A549 (cell line): ENCODE measurements at regions not wholly inside any gene's neighbourhood (a gene's known extent, or its start where the extent isn't known, plus 50 kb on each side); places are given as distances from the start of the nearest gene placed in this dataset.
A peak's percentile ranks its signal among the peaks of the same experiment; 100 is the strongest.

Experiments used
- ATAC-seq, 2 experiments: fragments of 200-7000 bp in 1 of 2; fragments of >200 bp in 1 of 2; cut with Nextera tagmentation in 1 of 2; cut with Tn5 transposase in 1 of 2; 3 replicates each; pipeline versions ENCODE4 v1.8.0 to v1.9.1; 2018 to 2020; ENCODE audit warnings: mild to moderate bottlenecking in 1 of 2, moderate library complexity in 1 of 2
- CTCF ChIA-PET: fragments of 300-600 bp; sonication (Branson Sonifier 250); formaldehyde crosslinking; extraction: SDS; loops from one replicate; lab custom pipeline; 2021; ENCODE audit warnings: antibody characterized with exemption, inconsistent platforms; lab: Yijun Ruan, JAX
- POLR2A ChIA-PET: fragments of 350-600 bp; formaldehyde crosslinking; extraction: SDS; loops from one replicate; lab custom pipeline; 2021; ENCODE audit warnings: antibody characterized with exemption, inconsistent platforms; lab: Yijun Ruan, JAX
- DNase-seq, 2 experiments: peaks; one replicate each; pipeline versions ENCODE4 v3.0.0 to v3.0.0-alpha.2; 2011 to 2016; ENCODE audit warnings: low read depth in 1 of 2, low spot score in 1 of 2
- FAIRE-seq: peaks from 2 replicates; lab custom pipeline; 2011; peaks lifted over from hg19 to GRCh38; lab: Jason Lieb, UNC
- H3K27ac ChIP-seq, 2 experiments: fragments of >200 bp; sonication (Bioruptor Twin); formaldehyde crosslinking; 3 replicates each; pipeline ENCODE4 v1.5.1; 2016 to 2017
- H3K4me1 ChIP-seq: fragments of >200 bp; sonication (Bioruptor Twin); formaldehyde crosslinking; 3 replicates; pipeline ENCODE4 v1.6.1; 2016
- H3K4me2 ChIP-seq: fragments of >200 bp; sonication (Bioruptor Twin); formaldehyde crosslinking; 3 replicates; pipeline ENCODE4 v1.6.1; 2016
- H3K4me3 ChIP-seq: fragments of >200 bp; sonication (Bioruptor Twin); formaldehyde crosslinking; 3 replicates; pipeline ENCODE4 v1.5.1; 2016
- H3K9me3 ChIP-seq: fragments of >200 bp; sonication (Bioruptor Twin); formaldehyde crosslinking; 3 replicates; pipeline ENCODE4 v1.6.1; 2016
- CBX8 ChIP-seq: fragments of 200-600 bp; sonication (generic); IDR thresholded peaks from 2 replicates; pipeline ENCODE4 v1.6.1; 2016
- CEBPB ChIP-seq, 2 experiments: fragments of >200 bp in 1 of 2; sonication (Bioruptor Twin) in 1 of 2; formaldehyde crosslinking in 1 of 2; IDR thresholded peaks; 2 replicates each; pipeline ENCODE4 v1.6.1; 2012 to 2016
- CHD2 ChIP-seq: fragments of 150-350 bp; IDR thresholded peaks from 2 replicates; pipeline ENCODE4 v1.6.1; 2014; ENCODE audit warnings: low read length; ENCODE audit not compliant: partially characterized antibody
- MAFK ChIP-seq: fragments of 450-650 bp; IDR thresholded peaks from 2 replicates; pipeline ENCODE4 v1.6.1; 2014; ENCODE audit not compliant: partially characterized antibody
- NPAS2 ChIP-seq: fragments of 250-450 bp; sonication (Bioruptor Pico); IDR thresholded peaks from 2 replicates; pipeline ENCODE4 v1.8.0; 2022; ENCODE audit warnings: mild to moderate bottlenecking, moderate library complexity, borderline replicate concordance
- RAD21 ChIP-seq, 2 experiments: fragments of >200 bp in 1 of 2; sonication (Bioruptor Twin) in 1 of 2; formaldehyde crosslinking in 1 of 2; IDR thresholded peaks in 1 of 2; conservative IDR thresholded peaks in 1 of 2; 2 replicates in 1 of 2; 3 replicates in 1 of 2; pipeline ENCODE4 v1.6.1; 2012 to 2018; ENCODE audit warnings: inconsistent platforms in 1 of 2
- RFX5 ChIP-seq: fragments of 450-650 bp; IDR thresholded peaks from 2 replicates; pipeline ENCODE4 v1.7.1; 2014; ENCODE audit warnings: antibody characterized with exemption, mild to moderate bottlenecking, moderate library complexity
- SMC3 ChIP-seq: fragments of >200 bp; sonication (Bioruptor Twin); formaldehyde crosslinking; IDR thresholded peaks from 3 replicates; pipeline ENCODE4 v1.6.1; 2018; ENCODE audit warnings: inconsistent platforms
- TP53 ChIP-seq: fragments of 250-450 bp; sonication (Bioruptor Pico); IDR thresholded peaks from 2 replicates; pipeline ENCODE4 v1.5.0; 2021; ENCODE audit warnings: mild to moderate bottlenecking, moderate library complexity
- ZC3H11A ChIP-seq: fragments of 450-650 bp; IDR thresholded peaks from 2 replicates; pipeline ENCODE4 v1.6.1; 2014; ENCODE audit warnings: antibody characterized with exemption, mild to moderate bottlenecking
- ZFP36 ChIP-seq: fragments of 450-650 bp; IDR thresholded peaks from 2 replicates; pipeline ENCODE4 v1.6.1; 2014; ENCODE audit warnings: borderline replicate concordance; ENCODE audit not compliant: partially characterized antibody
- WGBS: methylation state at CpG from one replicate; pipeline ENCODE4 v1.1.6; 2017; ENCODE audit errors: missing lambda C conversion rate; 5-methylcytosine and 5-hydroxymethylcytosine counted together
- TF ChIP-seq, protein P1 (sequence below): fragments of 150-350 bp; IDR thresholded peaks from 2 replicates; pipeline ENCODE4 v1.6.1; 2014; ENCODE audit warnings: low read depth, mild to moderate bottlenecking, low read length
- TF ChIP-seq, protein P2 (sequence below): IDR thresholded peaks from 2 replicates; pipeline ENCODE4 v1.6.1; 2012; ENCODE audit warnings: low read depth, borderline replicate concordance
- TF ChIP-seq, protein P3 (sequence below): fragments of 250-450 bp; sonication (Bioruptor Pico); IDR thresholded peaks from 2 replicates; pipeline ENCODE4 v1.5.0; 2021; ENCODE audit warnings: mild to moderate bottlenecking, moderate library complexity, borderline replicate concordance
- TF ChIP-seq, protein P4 (sequence below): fragments of 200-600 bp; sonication (generic); IDR thresholded peaks from 2 replicates; pipeline ENCODE4 v1.6.1; 2016; ENCODE audit warnings: antibody characterized with exemption, mild to moderate bottlenecking, moderate library complexity

DNA sequence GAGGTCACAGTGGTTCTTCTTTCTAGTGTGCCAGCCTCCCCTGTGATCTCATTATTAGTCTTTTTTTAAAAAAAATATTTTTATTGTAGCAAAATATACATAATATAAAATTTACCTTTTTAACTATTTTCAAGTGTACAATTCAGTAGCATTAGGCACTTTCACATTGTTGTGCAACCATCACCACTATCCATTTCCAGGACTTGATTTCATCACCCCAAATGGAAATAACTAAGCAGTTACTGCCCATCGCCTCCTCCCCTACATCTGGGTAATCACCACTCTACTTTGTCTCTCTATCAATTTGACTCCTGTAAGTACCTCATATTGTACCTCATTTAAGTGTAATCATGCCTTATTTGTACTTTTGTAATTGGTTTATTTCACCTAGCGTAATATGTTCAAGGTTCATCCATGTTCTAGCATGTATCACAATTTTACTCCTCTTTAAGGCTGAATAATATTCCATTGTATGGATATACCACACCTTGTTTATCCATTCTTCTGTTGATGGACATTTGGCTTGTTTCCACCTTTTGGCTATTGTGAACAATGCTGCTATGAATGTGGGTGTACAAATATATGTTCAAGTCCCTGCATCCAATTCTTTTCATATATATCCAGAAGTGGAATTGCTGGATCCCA is 68.6 kb upstream of the FYN start:
- ATAC-seq = no peak
- DNase-seq = no peak
- Histone ChIP-seq H3K4me3 (no peak overlapping the region), H3K9me3 (no peaks in the 10 kb centered on the region; the same call in 2 of the 3 replicates), H3K4me1 (no peaks in the 10 kb centered on the region), H3K4me2 (no peak overlapping the region), H3K27ac (no peak overlapping the region)
- no peak for FAIRE-seq
- ChIA-PET POLR2A (no interaction called here), CTCF (no interaction called here)
- TF ChIP-seq, protein P1, sequence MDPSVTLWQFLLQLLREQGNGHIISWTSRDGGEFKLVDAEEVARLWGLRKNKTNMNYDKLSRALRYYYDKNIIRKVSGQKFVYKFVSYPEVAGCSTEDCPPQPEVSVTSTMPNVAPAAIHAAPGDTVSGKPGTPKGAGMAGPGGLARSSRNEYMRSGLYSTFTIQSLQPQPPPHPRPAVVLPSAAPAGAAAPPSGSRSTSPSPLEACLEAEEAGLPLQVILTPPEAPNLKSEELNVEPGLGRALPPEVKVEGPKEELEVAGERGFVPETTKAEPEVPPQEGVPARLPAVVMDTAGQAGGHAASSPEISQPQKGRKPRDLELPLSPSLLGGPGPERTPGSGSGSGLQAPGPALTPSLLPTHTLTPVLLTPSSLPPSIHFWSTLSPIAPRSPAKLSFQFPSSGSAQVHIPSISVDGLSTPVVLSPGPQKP = no peak
- TF ChIP-seq, protein P2, sequence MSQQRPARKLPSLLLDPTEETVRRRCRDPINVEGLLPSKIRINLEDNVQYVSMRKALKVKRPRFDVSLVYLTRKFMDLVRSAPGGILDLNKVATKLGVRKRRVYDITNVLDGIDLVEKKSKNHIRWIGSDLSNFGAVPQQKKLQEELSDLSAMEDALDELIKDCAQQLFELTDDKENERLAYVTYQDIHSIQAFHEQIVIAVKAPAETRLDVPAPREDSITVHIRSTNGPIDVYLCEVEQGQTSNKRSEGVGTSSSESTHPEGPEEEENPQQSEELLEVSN = no peak
- TF ChIP-seq RAD21 (conservative IDR thresholded peaks at IDR 0.05 in 1 of 2, IDR thresholded peaks at IDR 0.05 in 1 of 2) (no peak), MAFK (no peak), CHD2 (no peak)
- TF ChIP-seq, protein P3, sequence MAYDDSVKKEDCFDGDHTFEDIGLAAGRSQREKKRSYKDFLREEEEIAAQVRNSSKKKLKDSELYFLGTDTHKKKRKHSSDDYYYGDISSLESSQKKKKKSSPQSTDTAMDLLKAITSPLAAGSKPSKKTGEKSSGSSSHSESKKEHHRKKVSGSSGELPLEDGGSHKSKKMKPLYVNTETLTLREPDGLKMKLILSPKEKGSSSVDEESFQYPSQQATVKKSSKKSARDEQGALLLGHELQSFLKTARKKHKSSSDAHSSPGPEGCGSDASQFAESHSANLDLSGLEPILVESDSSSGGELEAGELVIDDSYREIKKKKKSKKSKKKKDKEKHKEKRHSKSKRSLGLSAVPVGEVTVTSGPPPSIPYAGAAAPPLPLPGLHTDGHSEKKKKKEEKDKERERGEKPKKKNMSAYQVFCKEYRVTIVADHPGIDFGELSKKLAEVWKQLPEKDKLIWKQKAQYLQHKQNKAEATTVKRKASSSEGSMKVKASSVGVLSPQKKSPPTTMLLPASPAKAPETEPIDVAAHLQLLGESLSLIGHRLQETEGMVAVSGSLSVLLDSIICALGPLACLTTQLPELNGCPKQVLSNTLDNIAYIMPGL = no peak
- 38% methylated on average over 2 of the region's 2 CpGs for whole genome bisulfite sequencing

DNA sequence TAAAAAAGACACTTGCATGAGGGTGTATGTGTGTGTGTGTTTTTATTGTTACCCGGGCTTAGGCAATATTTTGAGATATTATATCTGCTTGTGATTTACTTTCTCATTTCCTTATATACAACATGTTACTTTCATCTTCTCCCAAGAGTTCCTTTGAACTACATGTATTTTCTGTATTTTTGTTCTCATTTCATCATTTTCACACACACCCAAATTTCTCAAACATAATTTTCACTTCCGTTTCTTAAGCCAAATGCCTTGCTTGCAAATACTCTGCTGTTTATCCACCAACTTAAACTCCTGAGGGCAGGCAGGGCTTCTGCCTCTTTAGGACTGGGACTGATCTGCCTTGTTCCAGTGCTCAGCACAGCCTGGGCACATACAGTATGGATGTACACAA is 69.3 kb upstream of the FYN start:
- POLR2A ChIA-PET = no interaction called here
- Histone ChIP-seq H3K4me1 (no peaks in the 10 kb centered on the region), H3K4me2 (no peak overlapping the region), H3K9me3 (no peaks in the 10 kb centered on the region; the same call in 2 of the 3 replicates)
- ATAC-seq = no peak
- no peak for TF ChIP-seq NPAS2 (CRISPR knock-in tag)
- TF ChIP-seq CEBPB (IDR thresholded peaks at IDR 0.05) = no peak
- TF ChIP-seq CBX8 = no peak
- no peak for TF ChIP-seq TP53 (CRISPR knock-in tag)
- no peak for TF ChIP-seq ZFP36
- TF ChIP-seq RFX5 = no peak
- no peak for TF ChIP-seq SMC3
- TF ChIP-seq, protein P3 = no peak
- TF ChIP-seq, all 56 proteins: peak for 0
- 67% methylated on average over 2 of the region's 2 CpGs for WGBS
- no peak for DNase-seq
- CTCF ChIA-PET = interaction anchor here (1.0 kb wide), 1 partner anchor 16 kb away, joined by 3 read pairs; no protein-coding TSS in a partner anchor
- no peak overlapping the region for H3K4me3 ChIP-seq
- no peak overlapping the region for H3K27ac ChIP-seq
- no peak for FAIRE-seq

DNA sequence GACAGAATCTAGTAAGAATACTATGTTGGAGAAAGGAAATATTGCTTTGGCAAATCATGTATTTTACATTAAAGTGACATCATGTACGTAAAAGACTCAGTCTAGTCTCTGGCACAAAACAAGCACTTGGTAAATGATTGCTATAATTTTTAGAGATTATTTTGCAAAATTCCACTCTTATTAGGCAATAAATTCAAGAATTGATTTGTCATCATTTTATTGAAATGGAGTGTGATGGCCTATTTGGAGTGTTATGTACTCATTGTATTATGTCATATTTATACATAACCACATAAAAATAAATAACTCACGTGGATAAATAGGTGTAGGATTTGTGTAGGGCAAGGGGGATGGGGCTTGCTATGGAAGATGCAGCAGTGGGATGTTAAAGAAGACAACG is 70.0 kb upstream of the FYN start:
- ChIA-PET CTCF (interaction anchor here (0.6 to 1.0 kb wide), 2 partner anchors 16 to 687 kb away, joined by 3 read pairs; no protein-coding TSS in a partner anchor), POLR2A (no interaction called here)
- Histone ChIP-seq H3K27ac (no peak overlapping the region), H3K9me3 (no peaks in the 10 kb centered on the region; the same call in 2 of the 3 replicates), H3K4me1 (no peaks in the 10 kb centered on the region)
- no peak for FAIRE-seq
- DNase-seq = no peak
- WGBS = 38% methylated on average over 3 of the region's 3 CpGs
- ATAC-seq = no peak
- TF ChIP-seq MAFK = peak; percentile 35
- TF ChIP-seq ZC3H11A = no peak
- TF ChIP-seq, protein P4, sequence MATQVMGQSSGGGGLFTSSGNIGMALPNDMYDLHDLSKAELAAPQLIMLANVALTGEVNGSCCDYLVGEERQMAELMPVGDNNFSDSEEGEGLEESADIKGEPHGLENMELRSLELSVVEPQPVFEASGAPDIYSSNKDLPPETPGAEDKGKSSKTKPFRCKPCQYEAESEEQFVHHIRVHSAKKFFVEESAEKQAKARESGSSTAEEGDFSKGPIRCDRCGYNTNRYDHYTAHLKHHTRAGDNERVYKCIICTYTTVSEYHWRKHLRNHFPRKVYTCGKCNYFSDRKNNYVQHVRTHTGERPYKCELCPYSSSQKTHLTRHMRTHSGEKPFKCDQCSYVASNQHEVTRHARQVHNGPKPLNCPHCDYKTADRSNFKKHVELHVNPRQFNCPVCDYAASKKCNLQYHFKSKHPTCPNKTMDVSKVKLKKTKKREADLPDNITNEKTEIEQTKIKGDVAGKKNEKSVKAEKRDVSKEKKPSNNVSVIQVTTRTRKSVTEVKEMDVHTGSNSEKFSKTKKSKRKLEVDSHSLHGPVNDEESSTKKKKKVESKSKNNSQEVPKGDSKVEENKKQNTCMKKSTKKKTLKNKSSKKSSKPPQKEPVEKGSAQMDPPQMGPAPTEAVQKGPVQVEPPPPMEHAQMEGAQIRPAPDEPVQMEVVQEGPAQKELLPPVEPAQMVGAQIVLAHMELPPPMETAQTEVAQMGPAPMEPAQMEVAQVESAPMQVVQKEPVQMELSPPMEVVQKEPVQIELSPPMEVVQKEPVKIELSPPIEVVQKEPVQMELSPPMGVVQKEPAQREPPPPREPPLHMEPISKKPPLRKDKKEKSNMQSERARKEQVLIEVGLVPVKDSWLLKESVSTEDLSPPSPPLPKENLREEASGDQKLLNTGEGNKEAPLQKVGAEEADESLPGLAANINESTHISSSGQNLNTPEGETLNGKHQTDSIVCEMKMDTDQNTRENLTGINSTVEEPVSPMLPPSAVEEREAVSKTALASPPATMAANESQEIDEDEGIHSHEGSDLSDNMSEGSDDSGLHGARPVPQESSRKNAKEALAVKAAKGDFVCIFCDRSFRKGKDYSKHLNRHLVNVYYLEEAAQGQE = no peak
- TF ChIP-seq, all 56 proteins: peak for 1
- no peak overlapping the region for H3K4me2 ChIP-seq
- H3K4me3 ChIP-seq = no peak overlapping the region
